Mammary epithelial cell (primary cell): ENCODE measurements at regions not wholly inside any gene's neighbourhood (a gene's known extent, or its start where the extent isn't known, plus 50 kb on each side); places are given as distances from the start of the nearest gene placed in this dataset.

ENCODE experiments used
- EZH2 ChIP-seq: IDR thresholded peaks from 2 replicates; pipeline ENCODE4 v1.6.1; 2012; ENCODE audit warnings: low read length, inconsistent platforms, borderline replicate concordance
- TF ChIP-seq, protein P1 (sequence below), 2 donors: IDR thresholded peaks in 1 of 2; conservative IDR thresholded peaks in 1 of 2; 2 replicates each; pipeline ENCODE4 v1.5.1; 2011 to 2012; ENCODE audit warnings: inconsistent platforms in 2 of 2, low read length in 2 of 2, mild to moderate bottlenecking in 2 of 2, control low read depth in 1 of 2, low read depth in 1 of 2; ENCODE audit not compliant: insufficient read depth in 1 of 2; ENCODE audit errors: extremely low read depth in 1 of 2

DNA sequence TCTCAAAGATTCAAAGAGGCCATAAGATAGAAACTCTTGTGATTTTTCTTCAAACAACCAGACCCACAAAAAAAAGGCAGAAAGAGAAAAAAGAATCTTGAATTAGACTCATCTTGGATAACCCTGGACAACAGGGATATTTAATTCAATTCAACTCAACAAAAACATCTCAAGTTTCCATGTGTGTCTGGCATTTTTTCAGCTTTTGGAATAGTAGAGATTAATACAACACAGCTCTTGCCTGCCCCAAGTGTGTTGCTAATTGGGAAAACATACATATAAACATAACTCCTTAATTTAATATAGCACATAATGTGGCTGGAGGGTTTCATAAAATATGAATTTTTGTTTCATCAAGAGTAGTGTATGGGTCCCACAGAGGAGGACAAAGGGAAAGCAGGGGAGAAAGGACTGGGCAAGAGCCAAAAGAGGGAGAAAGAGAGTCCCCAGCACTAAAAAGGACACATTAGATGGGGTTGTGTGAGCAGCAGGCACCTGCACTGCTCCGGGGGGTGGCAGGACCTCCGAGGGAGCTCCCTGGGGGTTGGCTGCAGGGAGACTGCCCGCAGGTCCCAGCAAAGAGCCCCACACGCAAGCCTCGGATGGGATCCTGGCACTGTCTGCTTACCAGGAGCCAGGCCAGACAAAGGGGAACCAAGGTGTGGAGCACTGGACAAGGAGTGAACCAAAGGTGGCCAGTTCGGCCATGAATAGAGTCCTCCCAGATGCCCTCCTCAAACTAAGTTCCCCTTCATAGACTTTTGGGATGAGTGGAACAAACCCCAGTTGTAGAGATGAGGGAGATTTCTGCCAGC is 65.6 kb upstream of the TMEM72 start:
- TF ChIP-seq, protein P1, sequence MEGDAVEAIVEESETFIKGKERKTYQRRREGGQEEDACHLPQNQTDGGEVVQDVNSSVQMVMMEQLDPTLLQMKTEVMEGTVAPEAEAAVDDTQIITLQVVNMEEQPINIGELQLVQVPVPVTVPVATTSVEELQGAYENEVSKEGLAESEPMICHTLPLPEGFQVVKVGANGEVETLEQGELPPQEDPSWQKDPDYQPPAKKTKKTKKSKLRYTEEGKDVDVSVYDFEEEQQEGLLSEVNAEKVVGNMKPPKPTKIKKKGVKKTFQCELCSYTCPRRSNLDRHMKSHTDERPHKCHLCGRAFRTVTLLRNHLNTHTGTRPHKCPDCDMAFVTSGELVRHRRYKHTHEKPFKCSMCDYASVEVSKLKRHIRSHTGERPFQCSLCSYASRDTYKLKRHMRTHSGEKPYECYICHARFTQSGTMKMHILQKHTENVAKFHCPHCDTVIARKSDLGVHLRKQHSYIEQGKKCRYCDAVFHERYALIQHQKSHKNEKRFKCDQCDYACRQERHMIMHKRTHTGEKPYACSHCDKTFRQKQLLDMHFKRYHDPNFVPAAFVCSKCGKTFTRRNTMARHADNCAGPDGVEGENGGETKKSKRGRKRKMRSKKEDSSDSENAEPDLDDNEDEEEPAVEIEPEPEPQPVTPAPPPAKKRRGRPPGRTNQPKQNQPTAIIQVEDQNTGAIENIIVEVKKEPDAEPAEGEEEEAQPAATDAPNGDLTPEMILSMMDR (conservative IDR thresholded peaks at IDR 0.05 in 1 of 2, IDR thresholded peaks at IDR 0.05 in 1 of 2; ENCODE audit: extremely low read depth in 1 of 2, insufficient read depth in 1 of 2, low read depth in 1 of 2, low read length in 2 of 2): no peak
- no peak for TF ChIP-seq EZH2
